ENCODE measurements at regions not wholly inside any gene's neighbourhood (a gene's known extent, or its start where the extent isn't known, plus 50 kb on each side); places are given as distances from the start of the nearest gene placed in this dataset.

DNA sequence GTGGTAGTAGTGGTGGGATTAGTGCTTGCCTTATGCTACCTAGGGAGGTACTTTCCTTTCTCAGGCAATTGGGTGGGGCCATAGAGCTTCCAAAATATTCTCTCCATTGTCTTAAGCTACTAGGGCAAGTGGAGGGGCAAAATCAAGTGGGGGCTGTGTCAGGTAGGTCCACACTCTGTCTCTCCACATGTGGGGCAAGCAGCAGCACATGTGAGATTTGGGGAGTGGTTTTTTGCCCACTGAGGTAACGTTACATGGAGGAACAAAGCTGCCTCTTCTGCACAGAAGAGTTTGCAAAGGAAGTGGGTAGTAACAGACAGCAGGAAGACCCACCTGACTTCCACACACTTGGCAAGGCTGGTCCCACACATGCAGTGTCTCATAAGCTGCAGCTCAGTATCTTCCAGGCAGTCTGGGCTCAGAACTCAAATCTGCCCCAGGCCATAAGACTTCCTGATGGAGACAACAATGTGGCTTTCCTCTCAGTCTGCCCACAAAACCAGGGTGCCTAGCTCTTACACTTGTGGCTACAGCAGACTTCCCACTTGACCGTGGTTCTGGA is 1581.5 kb upstream of the PCDH20 start:
- DNase-seq: no peak

DNA sequence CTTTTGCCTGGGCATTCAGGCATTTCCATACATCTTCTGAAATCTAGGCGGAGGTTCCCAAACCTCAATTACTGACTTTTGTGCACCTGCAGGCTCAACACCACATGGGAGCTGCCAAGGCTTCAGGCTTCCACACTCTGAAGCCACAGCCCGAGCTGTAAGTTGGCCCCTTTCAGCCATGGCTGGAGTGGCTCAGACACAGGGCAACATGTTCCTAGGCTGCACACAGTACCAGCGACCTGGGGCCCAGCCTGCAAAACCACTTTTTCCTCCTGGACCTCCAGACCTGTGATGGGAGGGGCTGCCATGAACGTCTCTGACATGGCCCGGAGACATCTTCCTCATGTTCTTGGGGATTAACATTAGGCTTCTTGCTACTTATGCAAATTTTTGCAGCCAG is 1558.2 kb upstream of the PCDH20 start:
- no peak for DNase-seq

DNA sequence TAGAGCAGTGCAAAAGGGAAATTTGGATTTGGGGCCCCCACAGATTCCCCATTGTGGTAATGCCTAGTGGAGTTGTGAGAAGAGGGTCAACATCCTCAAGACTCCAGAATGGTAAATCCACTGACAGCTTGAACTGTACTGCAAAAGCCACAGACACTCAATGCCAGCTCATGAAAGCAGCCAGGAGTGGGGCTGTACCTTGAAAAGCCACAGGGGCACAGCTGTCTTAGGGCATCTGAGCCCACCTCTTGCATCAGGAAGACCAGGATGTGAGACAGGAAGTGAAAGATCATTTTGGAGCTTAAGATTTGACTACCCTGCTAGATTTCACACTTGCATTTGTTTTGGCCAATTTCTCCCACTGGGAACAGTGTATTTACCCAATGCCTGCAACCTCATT is 1548.9 kb upstream of the PCDH20 start:
- DNase-seq: no peak

DNA sequence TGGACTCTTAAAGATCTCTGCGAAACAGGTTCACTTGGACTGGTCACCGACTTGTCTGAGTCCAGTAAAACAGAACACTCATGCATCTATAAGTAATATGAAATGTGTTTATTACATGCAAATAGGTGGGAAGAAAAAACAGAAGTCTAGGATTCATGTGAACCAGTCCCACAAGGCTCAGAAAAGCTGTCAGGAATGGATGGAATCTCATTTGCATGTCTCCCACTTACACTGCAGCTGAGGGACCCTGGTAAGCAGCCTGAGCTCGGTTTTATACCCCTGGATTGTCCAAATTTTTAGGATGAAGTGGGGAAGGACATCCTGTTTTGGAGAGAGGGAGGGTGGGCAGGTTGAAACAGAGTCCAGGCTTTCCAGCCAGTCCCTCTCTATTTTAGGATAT is 1545.1 kb upstream of the PCDH20 start:
- no peak for DNase-seq

DNA sequence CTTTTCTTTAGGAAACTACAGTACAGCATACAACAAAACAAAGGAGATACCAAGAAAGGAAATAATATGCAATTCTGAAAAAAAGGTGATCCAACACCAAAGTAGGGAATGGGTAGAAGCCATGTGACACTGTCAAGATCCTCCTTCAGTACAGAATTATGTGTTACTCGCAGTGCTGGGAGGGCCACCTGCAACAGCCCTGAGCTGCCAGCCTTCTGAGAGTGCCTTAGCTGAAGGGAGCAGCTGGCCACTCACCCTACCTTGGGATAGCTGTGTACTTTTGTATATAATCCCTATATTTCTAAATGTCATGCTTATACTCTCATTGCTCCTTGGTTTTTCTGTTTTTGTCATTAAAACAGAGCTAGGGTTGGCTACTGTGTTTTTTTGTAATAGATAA is 1518.2 kb upstream of the PCDH20 start:
- no peak for DNase-seq

DNA sequence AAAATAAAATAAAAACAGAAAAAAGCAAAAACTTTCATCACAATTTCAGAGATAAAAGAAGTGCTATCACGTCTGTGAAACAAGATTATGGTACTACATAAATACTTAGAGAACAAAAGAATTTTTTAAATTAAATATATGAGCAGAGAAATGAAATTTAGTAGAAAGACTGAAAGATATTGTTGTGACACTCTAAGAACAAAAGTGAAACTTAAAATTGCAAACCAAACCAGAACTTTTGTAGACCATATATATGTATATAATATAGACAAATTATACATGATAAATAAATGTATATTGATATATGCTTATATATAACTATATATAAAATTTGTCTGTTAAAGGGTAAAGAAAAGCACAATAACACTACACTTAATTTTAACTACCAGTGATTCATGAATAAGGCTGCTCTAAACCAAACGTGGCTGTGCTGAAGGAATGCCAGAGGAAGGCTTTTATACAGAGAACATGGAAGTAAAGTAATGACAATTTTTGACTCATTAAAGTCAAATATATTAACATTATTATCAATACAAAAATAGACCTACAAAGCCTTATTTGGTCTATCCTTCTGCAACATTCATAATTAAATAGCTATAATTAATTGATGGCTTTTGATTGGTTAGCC is 1516.7 kb upstream of the PCDH20 start:
- DNase-seq: no peak

DNA sequence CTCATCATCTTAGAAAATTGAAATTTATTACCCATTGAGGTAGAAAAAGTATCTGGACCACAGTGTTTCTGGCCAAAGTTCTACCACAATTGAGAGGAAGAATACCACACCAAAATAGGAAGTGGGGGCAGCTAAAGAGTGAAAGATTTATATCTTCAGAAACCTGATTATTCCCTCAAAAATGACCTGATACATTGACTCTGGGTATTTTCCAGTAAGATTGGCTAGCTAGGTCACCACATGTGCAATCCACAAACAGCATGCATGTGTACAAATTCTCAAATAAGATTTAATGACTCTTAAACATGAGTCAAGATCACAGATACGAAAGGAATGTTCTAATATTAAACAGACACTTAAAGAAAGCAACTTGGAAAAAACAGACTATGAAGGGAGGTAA is 1516.2 kb upstream of the PCDH20 start:
- DNase-seq: no peak

DNA sequence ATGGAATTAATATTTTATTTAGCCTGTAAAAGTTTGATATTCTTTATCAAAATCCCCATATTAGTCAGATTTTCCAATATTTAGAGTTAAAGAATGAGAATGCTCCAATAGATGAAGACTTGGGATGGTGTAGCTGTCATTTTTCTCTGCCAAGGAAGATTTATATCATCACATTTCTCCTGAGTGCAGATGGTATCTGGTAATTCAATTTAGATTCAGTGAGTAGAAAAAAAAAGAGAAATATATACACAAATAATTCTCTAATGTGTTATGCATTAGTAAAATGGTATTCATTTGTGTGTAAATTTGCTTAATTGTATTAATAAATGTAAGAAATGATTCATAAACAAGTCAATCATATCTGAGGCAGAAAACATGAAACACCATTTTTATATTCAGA is 1508.7 kb upstream of the PCDH20 start:
- DNase-seq: no peak

DNA sequence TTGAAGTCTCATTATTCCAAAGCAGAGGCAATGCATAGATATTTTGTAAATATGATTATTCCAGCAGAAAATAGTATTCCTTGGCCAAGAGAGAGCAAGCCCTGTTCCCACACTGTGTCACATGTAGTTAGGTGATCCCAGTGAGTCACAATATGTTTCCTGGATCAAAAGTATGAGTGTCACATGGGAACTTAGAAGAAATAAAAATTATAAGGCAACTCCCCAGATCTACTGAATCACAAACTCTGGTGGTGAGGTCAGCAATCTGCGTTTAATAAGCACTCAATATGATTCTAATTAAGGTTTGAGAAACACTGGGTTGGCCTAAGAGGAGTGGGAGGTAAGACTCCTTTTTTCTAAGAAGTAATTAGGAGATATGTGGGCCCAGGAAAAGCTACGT is 1504.5 kb upstream of the PCDH20 start:
- DNase-seq: no peak

DNA sequence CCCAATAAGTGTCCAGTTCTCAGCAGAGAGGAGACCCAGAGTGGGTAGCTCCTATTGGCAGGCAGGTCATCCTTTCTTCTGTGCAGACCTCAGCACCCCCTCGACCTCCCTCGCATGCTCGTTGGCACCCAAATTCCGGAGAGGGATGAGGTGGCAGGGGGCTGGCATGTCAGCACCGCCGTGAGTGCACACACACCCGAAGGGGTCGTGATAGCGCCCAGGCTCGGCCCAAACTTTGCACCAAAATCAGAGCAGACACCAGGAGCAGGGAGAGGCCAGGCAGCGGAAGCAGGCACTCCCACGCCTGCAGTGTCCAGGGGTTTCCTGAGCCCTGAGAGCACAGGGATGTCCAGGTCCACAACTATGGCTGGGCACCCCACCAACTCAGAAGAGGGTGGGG is 1503.8 kb upstream of the PCDH20 start:
- DNase-seq: no peak

DNA sequence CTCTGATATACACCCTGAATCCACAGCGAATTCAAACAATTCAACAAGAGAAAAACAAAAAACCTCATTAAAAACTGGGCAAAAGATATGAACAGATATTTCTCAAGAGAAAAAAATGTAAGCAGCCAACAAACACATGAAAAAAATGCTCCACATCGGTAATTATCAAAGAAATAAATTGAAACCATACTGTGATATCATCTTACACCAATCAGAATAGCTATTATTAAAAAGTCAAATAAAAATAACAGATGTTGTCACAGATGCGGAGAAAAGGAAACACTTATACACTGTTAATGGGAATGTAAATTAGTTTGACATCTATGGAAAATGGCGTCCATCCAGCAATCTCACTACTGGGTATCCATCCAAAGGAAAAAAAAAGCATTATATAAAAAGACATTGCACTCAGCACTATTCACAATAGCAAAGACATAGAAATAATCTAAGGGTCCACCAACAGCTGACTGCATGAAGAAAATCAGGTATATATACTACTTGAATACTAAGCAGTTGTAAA is 1495.0 kb upstream of the PCDH20 start:
- DNase-seq: no peak

DNA sequence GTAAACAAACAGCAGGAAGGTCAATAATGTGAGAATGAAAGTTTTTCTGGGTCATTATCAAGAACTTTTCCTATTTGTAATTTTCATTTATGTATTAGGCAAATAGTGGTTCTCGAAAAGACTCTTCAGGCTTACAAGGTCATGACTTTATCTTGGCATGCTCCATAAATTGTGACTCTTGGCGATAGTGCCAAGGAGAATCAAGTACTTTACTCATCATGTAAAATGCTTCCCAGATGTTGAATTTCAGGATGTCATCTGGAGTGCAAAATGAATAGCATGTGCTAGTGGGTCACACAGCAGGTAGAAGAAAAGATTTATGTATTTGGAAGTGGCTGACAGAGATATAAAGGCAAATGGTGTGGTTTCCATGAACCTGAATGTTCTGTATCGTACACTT is 1492.7 kb upstream of the PCDH20 start:
- no peak for DNase-seq

DNA sequence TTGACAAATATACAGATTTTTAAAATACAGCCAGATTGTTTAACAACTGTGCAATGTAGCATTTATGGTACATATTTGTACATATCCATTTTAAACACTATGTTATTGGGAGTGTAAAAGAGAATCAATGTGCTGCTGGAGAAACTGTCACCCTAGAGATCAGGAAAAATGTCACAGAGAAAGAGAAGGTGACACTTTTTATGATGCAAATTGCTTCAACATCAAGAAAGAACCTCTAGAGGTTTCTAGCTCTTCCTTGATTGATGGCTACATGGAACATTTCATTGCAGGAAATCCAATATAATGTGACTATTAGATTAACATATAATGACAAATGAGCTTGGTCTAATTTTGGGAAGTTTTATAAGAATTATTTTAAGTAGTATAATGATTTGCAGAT is 1491.2 kb upstream of the PCDH20 start:
- DNase-seq: no peak

DNA sequence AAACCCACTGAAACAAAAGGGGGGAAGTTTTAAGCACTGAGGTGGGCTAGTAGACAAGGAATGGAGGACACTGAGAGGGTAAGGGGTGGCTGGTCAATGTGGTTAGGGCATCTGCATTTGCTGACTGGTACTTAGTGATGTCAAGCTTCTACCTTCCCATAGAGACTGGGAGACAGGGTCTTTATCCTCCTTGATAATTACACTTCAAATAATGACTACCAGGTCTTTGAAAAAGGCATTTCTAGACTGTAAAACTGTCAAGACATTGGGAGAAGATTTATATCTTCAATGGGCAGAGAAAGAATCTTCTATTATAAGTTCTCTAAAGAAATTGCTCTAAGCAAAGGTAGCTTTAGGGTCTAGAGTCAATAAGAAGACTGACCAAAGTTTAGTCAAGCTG is 1490.8 kb upstream of the PCDH20 start:
- no peak for DNase-seq

DNA sequence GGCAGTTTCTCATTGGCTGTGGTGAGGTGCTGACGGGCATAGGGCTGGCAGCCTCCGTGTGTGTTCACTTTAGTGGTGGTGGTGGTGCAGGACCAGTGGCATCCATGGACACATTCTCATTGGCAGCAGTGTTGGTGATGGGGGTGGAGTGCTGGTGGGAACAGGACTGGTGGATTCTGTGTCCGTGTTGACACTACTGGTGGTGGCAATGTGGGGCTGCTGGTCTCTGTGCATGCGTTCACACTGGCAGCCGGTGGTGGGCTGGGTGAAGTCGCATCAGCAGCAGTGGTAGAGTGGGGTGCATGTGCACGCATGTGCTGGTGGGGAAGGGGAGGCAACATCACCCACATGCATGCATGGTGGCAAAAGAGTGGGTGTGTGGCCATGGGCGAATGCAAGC is 1471.4 kb upstream of the PCDH20 start:
- DNase-seq: no peak

DNA sequence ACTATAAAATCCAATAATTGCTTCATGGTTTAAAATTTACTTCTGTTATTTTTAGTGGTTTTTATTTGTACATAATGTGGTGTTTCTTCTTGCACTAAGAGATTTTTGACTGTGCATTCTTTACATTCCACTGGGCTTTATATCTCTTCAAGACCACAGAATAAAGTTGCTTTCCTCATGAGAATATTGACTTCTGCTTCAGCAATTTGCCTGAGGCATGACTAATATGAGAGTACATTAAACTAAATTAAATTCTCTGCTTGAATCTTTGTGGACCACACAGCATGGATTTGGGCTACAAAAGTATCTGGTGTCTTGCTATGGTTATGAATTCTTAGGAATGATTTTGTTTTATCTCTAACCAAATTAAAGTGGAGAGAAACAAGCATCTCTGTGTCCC is 1463.4 kb upstream of the PCDH20 start:
- no peak for DNase-seq

DNA sequence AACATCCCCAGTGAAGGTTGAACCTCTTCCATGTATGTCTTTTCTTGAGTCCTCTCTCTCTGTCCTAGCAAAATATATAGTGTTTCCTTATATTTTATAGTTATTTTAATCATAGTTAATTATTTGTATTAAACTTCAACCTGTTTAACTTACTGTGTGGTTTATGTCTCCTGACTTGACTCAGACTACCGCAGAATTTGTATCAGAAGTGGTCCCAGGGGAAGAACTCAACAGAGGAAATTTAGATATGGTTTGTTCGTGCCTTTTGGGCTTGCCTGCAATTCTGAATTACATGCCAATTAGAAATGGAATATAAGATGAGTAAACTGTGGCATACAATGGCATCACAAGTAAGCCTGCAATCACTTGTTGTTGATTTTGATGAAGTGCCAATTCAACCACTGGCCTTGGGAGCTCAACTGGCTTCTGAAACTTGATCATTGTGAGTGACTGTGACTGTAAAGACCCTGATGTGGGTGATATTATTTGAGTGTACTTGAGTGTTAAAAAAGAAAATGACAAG is 1459.5 kb upstream of the PCDH20 start:
- DNase-seq: no peak

DNA sequence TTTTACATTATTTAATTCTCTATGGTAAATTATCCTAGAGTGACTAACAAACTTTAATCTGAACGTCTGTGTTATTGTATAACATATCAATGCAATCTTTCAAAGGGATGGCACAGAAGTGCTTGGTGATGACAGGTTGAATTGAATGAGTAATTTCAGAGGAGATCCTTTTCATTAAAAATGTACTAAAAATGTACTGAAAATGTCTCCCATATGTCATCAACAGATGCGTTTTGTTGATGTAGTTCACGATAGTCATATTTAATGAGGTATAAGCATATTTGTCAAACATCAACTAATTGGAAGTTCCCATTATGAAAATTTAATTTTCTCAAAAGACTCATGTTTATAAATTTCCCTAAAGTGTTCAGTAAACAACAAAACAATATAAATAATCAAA is 1434.7 kb upstream of the PCDH20 start:
- no peak for DNase-seq

DNA sequence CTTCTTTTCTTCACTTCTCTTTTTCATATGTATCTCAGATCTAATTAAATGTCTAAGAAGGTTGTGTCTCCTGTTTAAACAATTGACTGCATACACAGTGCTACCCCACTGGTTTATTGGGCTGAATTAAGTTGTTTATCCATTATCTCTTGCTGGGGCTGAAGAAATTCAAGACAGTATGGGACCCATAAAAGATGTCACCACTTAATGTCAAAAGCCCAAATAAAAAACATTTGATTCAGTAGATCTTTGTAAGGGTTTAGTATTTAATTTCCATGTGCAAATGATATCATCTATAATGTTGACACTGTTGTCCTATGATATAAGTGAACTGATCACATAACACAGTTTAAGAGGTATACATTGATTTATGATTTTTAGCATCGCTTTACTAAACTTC is 1431.9 kb upstream of the PCDH20 start:
- no peak for DNase-seq

DNA sequence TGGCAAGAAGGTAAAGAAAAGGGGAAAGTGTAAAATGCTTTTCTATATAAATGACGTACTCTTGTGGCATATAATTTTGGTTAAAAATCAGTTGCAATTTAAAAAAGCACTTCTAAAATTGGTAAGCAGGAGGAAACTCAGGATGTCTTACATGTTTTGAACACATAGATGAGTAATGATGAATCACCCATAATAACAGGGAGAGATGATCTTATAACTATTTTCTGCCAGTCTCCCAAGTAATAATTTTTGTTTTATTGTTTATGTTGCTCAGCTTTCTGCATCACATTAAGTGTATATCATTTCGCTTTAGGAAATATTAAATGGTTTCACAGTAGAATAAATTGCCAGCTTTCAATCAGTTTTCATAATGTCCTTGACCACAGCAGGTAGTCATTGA is 1430.7 kb upstream of the PCDH20 start:
- DNase-seq: no peak

DNA sequence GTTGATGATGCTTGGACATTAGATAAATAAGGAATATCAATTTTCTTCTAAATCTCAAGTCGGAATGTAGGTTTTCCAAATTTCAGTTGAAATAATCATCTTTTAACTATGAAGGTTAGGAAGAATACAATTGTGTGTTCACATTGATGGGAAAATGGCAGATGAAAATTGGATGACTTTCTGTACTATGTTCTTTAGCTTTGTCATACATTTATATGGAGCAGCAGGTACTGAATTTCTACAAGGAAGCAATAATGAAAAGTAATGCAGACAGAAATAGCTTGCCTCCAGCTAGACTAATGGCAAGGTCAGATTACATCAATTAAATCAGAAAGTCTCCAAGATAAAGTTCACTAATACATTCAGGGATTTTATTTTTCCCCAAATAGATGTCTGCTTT is 1423.7 kb upstream of the PCDH20 start:
- DNase-seq: no peak

DNA sequence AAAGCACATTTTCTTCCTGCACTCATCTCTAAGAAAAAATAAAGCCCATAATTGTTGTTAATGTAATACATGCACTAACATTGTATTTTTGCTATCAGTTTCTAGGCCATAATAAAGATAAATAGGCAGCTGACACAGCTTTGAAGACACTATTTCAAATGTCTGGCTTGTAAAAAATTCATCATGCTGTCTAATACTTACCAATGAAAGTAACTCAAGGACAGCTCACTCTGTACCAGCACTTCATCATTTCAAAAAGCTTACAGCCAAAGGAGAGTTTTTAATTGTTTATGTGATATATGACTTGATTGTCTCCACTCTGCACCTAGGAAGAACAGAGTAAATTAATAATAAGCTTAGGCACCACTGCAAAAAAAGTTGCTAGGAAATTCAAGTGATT is 1423.3 kb upstream of the PCDH20 start:
- DNase-seq: no peak

DNA sequence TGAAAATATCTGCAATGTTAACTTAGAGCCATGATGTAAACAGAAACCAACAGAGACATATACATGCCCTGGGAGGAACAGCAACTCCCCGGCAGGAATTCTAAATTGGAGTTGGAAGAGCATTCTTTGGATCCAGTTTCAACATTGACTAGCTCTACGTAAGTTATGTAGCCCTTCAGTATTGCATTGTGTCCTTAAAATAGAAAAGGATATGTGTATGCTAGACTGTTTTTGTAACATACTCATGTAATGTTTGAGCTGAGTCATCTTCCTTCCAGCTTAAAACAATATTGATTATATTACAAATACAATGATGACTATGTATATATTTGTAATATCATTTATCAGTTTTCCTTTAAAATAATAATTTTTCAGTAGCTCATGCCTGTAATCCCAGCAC is 1422.2 kb upstream of the PCDH20 start:
- no peak for DNase-seq

DNA sequence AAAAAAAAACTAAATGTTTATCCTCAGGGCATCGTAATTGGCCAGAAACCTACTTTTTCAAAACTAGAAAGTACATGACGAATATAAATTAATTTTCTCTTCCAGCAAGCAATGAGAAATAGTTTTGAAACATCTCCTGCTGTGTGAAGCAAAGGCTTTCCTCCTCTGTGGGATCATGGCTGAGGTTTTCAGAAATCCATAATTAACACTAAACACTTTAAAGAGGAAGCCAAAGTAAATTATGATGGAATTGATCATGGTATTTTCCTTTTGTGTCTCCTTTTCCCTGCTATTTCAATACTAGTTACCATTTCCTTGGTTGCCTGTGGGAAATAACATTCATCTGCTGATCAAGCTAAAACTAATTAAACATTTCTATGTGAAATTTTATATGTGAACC is 1413.8 kb upstream of the PCDH20 start:
- no peak for DNase-seq

DNA sequence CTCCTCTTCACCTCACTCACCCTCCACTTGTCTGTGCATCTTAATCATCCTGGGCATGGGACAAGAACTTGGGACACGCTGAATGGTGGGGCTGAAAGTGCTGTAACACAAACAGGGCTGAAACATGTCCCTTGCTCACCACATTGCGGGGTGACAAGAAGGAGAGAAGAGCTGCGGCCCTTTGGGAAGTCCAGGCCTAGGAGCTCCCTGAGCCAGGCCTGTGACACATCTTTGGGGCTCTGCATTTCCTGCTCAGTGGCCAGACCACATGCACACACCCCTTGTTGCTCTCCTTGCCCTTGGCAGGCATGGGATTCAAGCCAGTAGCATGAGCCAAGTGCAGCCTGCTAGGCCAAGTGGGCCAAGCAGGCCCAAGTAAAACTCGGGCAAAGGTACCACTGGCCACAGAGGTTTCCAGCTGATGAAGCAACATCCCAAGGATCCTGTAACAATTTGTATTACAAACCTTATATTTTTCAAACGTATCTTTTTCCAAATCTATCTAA is 1384.3 kb upstream of the PCDH20 start:
- DNase-seq: no peak
